ENCODE measurements at regions not wholly inside any gene's neighbourhood (a gene's known extent, or its start where the extent isn't known, plus 50 kb on each side); places are given as distances from the start of the nearest gene placed in this dataset.

DNA sequence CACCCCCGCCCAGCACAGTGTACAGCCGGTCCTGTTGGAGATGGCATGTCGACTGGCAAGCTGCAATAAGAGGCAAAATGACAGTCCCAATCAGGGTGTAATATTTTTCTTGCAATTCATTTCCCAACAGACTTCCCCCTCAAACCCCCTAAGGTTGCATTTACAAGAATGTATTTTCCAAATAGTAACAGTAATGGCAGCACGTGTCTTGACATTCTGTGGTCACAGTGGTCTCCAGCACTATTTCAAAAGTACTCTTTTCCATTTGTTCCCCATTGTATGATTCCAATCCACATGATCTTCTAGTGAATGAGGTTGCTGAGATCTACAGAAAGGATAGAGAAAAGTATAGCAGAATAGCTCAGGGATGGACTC, 97.8 kb upstream of the CARMIL1 start:
- H3K4me3 ChIP-seq (ENCODE audit: low read depth in 1 of 2, low read length in 1 of 2) = no peak overlapping the region
- TF ChIP-seq, protein P1, sequence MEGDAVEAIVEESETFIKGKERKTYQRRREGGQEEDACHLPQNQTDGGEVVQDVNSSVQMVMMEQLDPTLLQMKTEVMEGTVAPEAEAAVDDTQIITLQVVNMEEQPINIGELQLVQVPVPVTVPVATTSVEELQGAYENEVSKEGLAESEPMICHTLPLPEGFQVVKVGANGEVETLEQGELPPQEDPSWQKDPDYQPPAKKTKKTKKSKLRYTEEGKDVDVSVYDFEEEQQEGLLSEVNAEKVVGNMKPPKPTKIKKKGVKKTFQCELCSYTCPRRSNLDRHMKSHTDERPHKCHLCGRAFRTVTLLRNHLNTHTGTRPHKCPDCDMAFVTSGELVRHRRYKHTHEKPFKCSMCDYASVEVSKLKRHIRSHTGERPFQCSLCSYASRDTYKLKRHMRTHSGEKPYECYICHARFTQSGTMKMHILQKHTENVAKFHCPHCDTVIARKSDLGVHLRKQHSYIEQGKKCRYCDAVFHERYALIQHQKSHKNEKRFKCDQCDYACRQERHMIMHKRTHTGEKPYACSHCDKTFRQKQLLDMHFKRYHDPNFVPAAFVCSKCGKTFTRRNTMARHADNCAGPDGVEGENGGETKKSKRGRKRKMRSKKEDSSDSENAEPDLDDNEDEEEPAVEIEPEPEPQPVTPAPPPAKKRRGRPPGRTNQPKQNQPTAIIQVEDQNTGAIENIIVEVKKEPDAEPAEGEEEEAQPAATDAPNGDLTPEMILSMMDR (IDR thresholded peaks at IDR 0.05) = no peak
- no peaks in the 10 kb centered on the region for H3K27me3 ChIP-seq

DNA sequence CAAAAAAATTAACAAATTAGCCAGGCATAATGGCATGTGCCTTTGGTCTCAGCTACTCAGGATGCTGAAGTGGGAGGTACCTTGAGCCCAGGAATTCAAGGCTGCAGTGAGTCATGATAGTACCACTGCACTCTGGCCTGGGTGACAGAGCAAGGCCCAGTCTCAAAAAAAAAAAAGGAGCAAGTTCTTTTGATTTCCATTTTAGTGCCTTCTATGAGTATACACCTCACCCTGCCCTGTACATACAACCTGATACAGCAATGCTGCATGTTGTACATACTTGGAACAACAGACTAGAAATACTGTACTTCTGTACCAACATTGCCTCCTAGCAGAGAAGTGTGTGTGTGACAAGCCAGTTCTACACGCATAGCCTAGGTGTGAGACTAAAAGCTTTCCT, 97.3 kb upstream of the CARMIL1 start:
- H3K4me1 ChIP-seq (ENCODE audit: control insufficient read depth in 1 of 2, insufficient read depth in 1 of 2, low read depth in 1 of 2, low read length in 1 of 2) = peaks cover 22 to 23% of the 10 kb centered on the region in 2 experiments
- no peaks in the 10 kb centered on the region for H3K9me3 ChIP-seq
- no peaks in the 10 kb centered on the region for H3K27me3 ChIP-seq
- no peak overlapping the region for H3K27ac ChIP-seq
- no peak overlapping the region for H3K4me3 ChIP-seq (ENCODE audit: low read depth in 1 of 2, low read length in 1 of 2)
- TF ChIP-seq, protein P1 (IDR thresholded peaks at IDR 0.05) = no peak
- H3K36me3 ChIP-seq = no peaks in the 10 kb centered on the region

More for the DNA sequence above, 97.8 kb upstream of the CARMIL1 start:
- Histone ChIP-seq H3K36me3 (no peaks in the 10 kb centered on the region), H3K4me1 (ENCODE audit: control insufficient read depth in 1 of 2, insufficient read depth in 1 of 2, low read depth in 1 of 2, low read length in 1 of 2) (peaks cover 22 to 23% of the 10 kb centered on the region in 2 experiments), H3K27ac (no peak overlapping the region), H3K9me3 (no peaks in the 10 kb centered on the region)

DNA sequence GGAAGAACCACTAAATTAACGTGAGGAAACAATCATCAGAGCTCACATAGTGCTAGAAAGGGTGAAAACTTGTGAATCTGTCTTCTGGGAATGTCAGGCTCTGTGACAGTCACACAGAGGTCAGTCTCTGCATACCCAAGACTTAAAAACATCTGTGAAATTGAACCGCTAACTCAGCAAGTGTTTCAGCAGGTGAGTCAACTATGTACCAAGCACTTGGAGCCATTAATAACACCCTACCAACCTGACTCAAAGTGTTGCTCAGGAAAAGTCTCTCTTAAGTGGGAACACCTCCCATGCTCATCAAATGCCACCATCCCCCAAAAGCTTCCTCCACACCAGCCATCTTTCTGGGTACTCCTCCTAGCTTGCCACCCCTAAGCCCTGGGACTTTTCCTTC, 92.3 kb upstream of the CARMIL1 start:
- TF ChIP-seq, protein P1 (IDR thresholded peaks at IDR 0.05) = no peak
- no peak overlapping the region for H3K27ac ChIP-seq
- H3K4me1 ChIP-seq (ENCODE audit: control insufficient read depth in 1 of 2, insufficient read depth in 1 of 2, low read depth in 1 of 2, low read length in 1 of 2) = no peaks in the 10 kb centered on the region
- no peak overlapping the region for H3K4me3 ChIP-seq (ENCODE audit: low read depth in 1 of 2, low read length in 1 of 2)
- no peaks in the 10 kb centered on the region for H3K36me3 ChIP-seq
- H3K27me3 ChIP-seq = no peaks in the 10 kb centered on the region
- no peaks in the 10 kb centered on the region for H3K9me3 ChIP-seq

DNA sequence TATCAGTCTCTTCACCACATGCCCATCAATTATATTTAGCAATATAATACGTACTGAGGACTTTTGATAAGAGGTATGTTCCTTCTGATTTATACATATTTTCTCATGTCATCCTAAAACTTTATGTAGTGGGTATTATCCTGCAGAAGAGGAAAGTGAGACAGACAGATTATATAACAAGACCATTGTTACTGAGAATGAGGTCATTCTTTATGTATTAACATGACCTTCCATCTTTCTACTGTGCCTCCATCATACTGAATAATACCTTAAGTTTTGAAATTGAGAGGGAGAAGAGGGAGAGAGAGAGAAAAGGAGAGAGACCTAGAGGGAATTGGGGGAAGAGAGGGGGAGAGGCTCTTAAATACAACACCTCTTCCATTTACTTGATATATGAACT, 90.9 kb upstream of the CARMIL1 start:
- no peak overlapping the region for H3K4me3 ChIP-seq (ENCODE audit: low read depth in 1 of 2, low read length in 1 of 2)
- TF ChIP-seq, protein P1 (IDR thresholded peaks at IDR 0.05) = no peak
- no peak overlapping the region for H3K27ac ChIP-seq
- no peaks in the 10 kb centered on the region for H3K36me3 ChIP-seq
- no peaks in the 10 kb centered on the region for H3K4me1 ChIP-seq (ENCODE audit: control insufficient read depth in 1 of 2, insufficient read depth in 1 of 2, low read depth in 1 of 2, low read length in 1 of 2)
- H3K9me3 ChIP-seq = no peaks in the 10 kb centered on the region
- no peaks in the 10 kb centered on the region for H3K27me3 ChIP-seq

DNA sequence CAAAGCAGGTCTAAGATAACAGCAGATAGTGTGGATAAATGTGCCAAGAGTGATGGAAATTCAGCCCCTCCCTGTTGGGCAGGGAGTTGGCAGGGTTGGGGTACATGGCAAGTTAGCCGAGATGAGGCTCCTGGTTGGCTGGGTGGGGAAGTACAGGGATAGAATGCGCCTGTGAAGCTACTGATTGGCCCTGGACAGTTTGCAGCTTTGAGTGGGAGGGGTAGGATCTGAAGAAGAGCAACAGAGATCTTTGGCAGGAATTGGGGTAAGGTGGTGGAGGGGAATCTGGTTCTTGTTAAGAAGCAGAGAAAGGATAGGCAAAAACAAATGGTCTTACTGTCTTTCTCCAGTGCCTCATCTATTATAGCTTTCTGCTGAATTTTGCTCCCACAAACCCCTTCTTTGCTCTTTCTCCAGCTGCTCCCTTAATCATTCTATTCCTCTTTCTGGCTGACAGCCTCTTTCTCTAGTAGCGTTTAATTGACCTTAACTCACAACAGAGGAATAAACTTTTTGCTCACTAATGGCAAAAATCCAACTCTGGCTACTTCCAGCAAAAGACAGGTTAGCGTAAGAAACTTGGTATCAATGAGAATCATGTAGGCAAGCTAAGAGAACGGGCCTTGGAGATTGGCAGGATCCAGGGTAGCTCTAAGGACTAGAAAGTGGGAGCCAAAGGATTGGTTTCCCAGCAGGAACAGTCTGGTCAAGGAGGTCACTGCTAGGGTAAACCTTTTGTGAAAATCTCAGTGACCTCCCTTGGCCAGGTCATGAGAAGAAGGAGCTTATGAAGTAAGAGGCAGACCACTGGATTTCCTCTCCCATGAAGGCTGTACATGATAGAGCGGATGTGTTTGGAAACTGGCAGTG, 86.3 kb upstream of the CARMIL1 start:
- TF ChIP-seq, protein P1 (IDR thresholded peaks at IDR 0.05) = no peak
- H3K4me1 ChIP-seq (ENCODE audit: control insufficient read depth in 1 of 2, insufficient read depth in 1 of 2, low read depth in 1 of 2, low read length in 1 of 2) = no peaks in the 10 kb centered on the region
- no peaks in the 10 kb centered on the region for H3K27me3 ChIP-seq
- H3K36me3 ChIP-seq = no peaks in the 10 kb centered on the region
- H3K4me3 ChIP-seq (ENCODE audit: low read depth in 1 of 2, low read length in 1 of 2) = no peak overlapping the region
- H3K9me3 ChIP-seq = no peaks in the 10 kb centered on the region
- H3K27ac ChIP-seq = no peak overlapping the region

Measured in neutrophil (primary cell).